Urinary bladder (tissue), 3 donors: ENCODE measurements at regions not wholly inside any gene's neighbourhood (a gene's known extent, or its start where the extent isn't known, plus 50 kb on each side); places are given as distances from the start of the nearest gene placed in this dataset.

Experiments
- DNase-seq: peaks from one replicate; pipeline ENCODE4 v3.0.0-alpha.2; 2015; ENCODE audit errors: extremely low spot score
- H3K27ac ChIP-seq: one replicate; pipeline ENCODE4 v1.5.1; 2013; ENCODE audit warnings: low read depth, mild to moderate bottlenecking, moderate library complexity
- H3K36me3 ChIP-seq: one replicate; pipeline ENCODE4 v1.6.1; 2013; ENCODE audit warnings: mild to moderate bottlenecking, moderate library complexity; ENCODE audit not compliant: insufficient read depth
- H3K4me1 ChIP-seq: one replicate; pipeline ENCODE4 v1.6.1; 2013; ENCODE audit warnings: mild to moderate bottlenecking, moderate library complexity; ENCODE audit not compliant: insufficient read depth
- H3K4me3 ChIP-seq: one replicate; pipeline ENCODE4 v1.5.1; 2013; ENCODE audit warnings: low read depth, low read length
- WGBS: extraction: QIAGEN DNeasy Blood & Tissue Kit; methylation state at CpG from one replicate; pipeline ENCODE4 v1.1.7; 2013; 5-methylcytosine and 5-hydroxymethylcytosine counted together
- donor health status: healthy with polysubstance abuse.
- donor health status: healthy.

DNA sequence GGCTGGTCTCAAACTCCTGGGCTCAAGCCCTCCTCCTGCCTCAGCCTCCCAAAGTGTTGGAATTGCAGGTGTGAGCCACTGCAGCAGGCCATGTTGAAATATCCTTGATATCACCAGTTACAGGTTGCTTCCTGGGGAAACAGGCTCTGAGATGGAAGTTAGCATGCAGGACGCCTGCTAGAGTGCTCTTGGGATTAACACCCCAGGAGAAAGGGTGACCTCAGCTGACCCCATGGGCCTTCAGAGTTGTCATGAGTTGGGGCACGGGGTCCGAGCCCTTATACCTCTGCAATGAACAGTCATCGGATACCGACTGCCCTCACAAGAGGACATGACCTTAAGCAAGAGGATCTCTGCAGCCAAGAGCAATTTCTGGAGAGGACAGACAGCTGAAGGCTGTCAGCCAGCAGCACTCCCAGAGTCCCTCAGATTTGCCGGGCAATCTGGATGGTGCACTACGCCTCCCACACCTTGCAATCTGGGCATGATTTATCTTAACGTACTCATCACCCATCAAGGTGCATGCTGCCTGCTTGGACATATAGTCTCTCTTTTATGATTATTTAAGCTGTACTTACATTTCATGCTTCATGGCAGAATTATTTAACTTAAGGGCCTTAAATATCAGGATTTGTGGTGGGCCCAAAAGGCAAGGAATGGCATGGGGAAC is 134.6 kb downstream of the ADSS2 start:
- H3K36me3 ChIP-seq, result no peaks in the 10 kb centered on the region
- H3K27ac ChIP-seq, result no peak overlapping the region
- DNase-seq, result no peak
- 62% methylated on average over 8 of the region's 8 CpGs for WGBS
- H3K4me1 ChIP-seq, result no peaks in the 10 kb centered on the region
- no peak overlapping the region for H3K4me3 ChIP-seq

DNA sequence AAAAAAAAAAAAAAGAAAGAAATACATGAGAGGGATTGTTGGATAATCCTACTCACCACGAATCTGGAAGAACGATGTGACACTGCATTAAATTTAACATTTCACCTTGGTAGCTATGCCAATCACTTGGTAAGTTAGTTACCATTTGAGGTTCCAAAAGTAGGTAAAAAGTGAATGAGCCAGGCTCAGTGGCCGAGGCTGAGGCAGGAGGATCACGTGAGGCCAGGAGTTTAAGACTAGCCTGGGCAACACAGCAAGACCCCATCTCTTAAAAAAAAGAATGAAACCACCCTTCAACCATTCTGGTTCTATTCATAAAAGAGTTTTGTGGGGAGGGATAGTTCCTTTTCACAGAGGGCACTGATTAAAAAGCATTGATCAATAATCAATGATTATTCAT is 133.6 kb downstream of the ADSS2 start:
- Histone ChIP-seq H3K36me3 (no peaks in the 10 kb centered on the region), H3K4me1 (no peaks in the 10 kb centered on the region), H3K27ac (no peak overlapping the region), H3K4me3 (no peak overlapping the region)
- 98% methylated on average over 4 of the region's 4 CpGs for WGBS
- no peak for DNase-seq

DNA sequence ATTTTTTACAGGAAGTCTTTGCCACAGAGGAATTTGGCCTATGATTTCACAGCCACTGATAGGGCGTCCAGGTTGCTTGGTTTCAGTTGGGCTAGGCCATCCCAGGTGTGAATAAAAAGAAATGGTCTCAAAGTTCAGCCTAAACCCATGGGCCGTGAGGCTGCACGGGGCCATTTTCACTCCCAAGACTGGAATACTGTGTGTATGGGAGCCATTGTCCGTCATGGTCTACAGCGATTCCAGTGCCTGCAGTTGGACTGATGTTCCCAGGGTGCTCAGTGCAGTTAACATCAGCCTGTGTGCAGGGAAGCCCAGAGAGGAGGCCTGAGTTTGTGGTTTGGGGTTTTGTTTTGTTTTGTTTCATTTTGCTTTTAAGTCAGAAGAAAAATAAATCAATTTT is 133.2 kb downstream of the ADSS2 start:
- Histone ChIP-seq H3K36me3 (no peaks in the 10 kb centered on the region), H3K4me3 (no peak overlapping the region)
- 85% methylated on average over 5 of the region's 5 CpGs for WGBS

DNA sequence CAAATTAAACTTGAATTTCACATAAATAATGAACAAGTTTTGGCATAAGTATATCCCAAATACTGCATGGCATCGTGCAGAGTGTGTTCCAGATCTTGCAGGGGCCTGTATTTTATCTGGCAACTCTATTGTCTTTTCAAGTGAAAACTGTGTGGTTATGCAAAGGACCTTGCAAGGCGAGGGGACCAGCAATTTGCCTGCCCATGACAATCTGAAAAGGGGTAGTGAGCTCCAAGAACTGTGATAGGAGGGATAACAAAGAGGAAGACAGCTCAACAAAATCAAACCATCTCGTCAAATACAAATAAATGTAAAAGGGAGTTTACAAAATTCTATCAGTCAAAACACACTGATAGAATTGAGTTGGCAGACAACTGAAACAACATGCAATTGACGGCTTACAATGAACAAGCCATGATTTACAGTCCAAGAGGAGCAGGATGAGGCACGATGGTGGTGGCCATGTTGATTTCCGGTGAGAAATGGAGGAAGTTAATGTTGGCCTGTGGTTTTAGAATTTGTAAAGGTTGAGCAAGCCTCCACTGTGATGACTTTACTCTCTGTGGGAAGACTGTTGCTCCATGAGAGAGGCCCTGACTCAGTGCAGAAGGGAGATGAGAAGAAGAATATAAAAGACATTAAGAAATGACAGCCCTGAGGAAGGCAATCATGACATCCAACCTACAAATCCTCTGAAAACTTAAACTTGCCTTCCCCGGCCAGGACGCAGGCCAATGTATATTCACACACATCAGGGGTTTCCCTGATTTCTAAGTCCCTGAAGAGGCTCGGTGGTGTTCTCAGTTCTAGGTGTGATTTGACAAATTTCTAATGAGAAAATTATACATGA is 132.2 kb downstream of the ADSS2 start:
- no peak overlapping the region for H3K4me3 ChIP-seq
- no peak for DNase-seq
- WGBS, result 77% methylated on average over 9 of the region's 9 CpGs
- H3K4me1 ChIP-seq, result no peaks in the 10 kb centered on the region
- H3K36me3 ChIP-seq, result no peaks in the 10 kb centered on the region
- H3K27ac ChIP-seq, result no peak overlapping the region

More for the DNA sequence above, 133.2 kb downstream of the ADSS2 start:
- no peak overlapping the region for H3K27ac ChIP-seq
- DNase-seq, result no peak
- no peaks in the 10 kb centered on the region for H3K4me1 ChIP-seq

GRCh38 chr1:244322181-244322580 is 129.5 kb downstream of the ADSS2 start:
- Histone ChIP-seq H3K4me3 (no peak overlapping the region), H3K4me1 (no peaks in the 10 kb centered on the region), H3K36me3 (no peaks in the 10 kb centered on the region), H3K27ac (peak overlapping the region; percentile 16)
- DNase-seq, result no peak
- 81% methylated on average over 1 of the region's 1 CpG for WGBS

- Histone ChIP-seq H3K36me3 (no peaks in the 10 kb centered on the region), H3K4me3 (no peak overlapping the region), H3K4me1 (no peaks in the 10 kb centered on the region), H3K27ac (peak overlapping the region; percentile 45)
- WGBS, result 34% methylated on average over 6 of the region's 6 CpGs
- DNase-seq, result peak; percentile 74
Observed at GRCh38 chr1:244322791-244323521, 128.8 kb downstream of the ADSS2 start.

DNA sequence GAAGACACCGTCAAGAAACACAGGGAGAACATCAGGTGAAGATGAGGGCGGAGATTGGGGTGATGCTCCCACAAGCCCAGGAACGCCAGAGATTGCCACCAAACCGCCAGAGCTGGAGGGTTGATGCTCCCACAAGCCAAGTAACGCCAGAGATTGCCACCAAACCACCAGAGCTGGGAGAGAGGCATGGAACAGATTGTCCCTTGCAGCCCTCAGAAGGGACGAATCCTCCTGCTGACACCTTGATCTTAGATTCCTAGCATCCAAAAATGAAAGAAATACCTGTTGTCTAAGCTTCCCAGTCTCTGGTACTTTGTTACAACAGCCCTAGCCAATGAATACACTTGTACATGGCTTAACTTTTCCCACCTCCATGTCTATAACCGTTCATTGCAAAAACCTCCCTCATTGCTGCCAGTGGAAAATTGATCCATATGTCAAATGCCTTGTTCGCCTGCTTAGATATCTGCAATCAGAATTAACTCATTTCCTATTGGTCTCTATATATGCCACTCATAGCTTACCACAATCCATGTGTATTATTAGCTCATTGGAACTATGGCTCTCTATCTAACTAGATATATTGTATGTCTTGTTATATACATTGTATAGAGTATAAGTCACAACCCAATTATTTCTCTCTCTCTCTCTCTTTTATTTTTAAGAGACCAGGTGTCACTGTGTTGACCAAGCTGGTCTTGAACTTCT is 127.4 kb downstream of the ADSS2 start:
- H3K27ac ChIP-seq, result no peak overlapping the region

DNA sequence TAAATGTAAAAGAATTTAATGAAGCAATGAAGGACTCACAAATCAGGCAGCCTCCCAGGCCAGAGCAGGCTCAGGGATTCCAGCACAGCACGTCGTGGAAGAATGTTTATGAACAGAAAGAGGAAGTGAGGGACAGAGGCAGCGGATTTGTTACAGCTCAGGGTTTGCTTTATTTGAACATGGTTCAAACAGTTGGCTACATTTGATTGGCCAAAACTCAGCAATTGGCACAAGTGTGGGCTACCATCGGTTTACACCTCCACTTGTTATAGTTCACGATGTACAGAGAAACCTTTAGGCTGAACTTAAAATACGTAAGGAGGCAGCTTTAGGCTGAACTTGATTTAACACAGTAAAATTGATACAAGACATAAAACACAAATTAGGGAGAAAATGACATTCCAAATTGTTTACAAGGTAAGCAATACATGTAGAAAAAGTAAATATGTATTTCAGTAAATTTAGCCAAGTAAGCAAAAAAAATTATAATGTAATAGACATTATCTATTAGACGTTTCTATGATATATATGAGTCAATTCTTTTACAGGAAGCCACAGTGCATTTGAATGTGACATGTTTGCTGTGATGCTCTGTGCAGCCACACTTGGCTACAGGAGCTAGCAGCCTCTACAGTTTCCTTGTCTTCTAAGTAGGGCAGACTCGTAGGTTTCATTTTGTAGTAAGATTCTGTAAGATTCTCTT is 126.5 kb downstream of the ADSS2 start:
- H3K36me3 ChIP-seq, result no peaks in the 10 kb centered on the region
- H3K4me3 ChIP-seq, result no peak overlapping the region
- no peaks in the 10 kb centered on the region for H3K4me1 ChIP-seq
- WGBS, result 55% methylated on average over 8 of the region's 8 CpGs
- H3K27ac ChIP-seq, result no peak overlapping the region
- no peak for DNase-seq

More for the DNA sequence above, 127.4 kb downstream of the ADSS2 start:
- Histone ChIP-seq H3K4me1 (no peaks in the 10 kb centered on the region), H3K36me3 (no peaks in the 10 kb centered on the region), H3K4me3 (no peak overlapping the region)
- no peak for DNase-seq
- WGBS, result 96% methylated on average over 8 of the region's 8 CpGs

DNA sequence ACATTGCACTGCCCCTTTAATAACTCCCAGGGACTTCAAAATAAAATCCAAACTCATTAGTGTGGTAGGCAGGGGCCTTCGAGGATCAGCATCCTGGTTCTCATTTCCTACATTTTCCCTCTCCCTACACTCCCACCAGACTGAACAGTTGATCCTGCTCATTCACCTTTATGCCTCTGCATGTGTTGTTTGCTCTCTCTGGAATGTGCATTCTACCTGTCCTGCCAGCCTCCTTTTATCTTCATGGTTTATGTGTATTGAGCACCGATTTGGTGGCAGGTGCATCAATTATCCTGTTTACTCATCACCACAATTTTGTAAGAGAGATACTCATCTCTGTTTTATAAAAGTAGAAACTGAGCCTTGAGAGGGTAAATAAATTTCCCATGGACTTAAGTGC is 125.0 kb downstream of the ADSS2 start:
- H3K27ac ChIP-seq, result no peak overlapping the region
- H3K36me3 ChIP-seq, result no peaks in the 10 kb centered on the region
- H3K4me3 ChIP-seq, result no peak overlapping the region
- 67% methylated on average over 2 of the region's 2 CpGs for WGBS
- no peaks in the 10 kb centered on the region for H3K4me1 ChIP-seq
- no peak for DNase-seq

GRCh38 chr1:244327533-244327932 is 124.2 kb downstream of the ADSS2 start:
- Histone ChIP-seq H3K4me1 (no peaks in the 10 kb centered on the region), H3K36me3 (no peaks in the 10 kb centered on the region), H3K27ac (no peak overlapping the region), H3K4me3 (no peak overlapping the region)
- DNase-seq, result no peak

DNA sequence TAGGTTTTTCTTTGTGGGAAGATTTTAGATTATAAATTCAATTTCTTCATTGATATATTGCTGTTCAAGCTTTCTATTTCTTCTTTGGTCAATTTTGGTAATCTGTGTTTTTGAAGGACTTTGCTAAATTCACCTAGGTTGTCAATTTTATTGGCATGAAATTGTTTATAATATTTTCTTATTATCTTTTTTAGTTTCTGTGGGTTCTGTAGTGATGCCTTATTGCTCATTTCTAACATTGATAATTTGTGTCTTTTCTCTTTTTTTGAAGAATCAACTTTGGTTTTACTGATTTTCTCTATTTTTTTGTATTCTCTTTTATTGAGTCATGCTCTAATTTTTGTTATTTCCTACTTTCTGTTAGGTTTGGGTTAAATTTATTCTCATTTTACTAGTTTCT is 123.2 kb downstream of the ADSS2 start:
- no peak overlapping the region for H3K27ac ChIP-seq
- no peak for DNase-seq
- no peak overlapping the region for H3K4me3 ChIP-seq
- H3K36me3 ChIP-seq, result no peaks in the 10 kb centered on the region
- no peaks in the 10 kb centered on the region for H3K4me1 ChIP-seq

- H3K4me1 ChIP-seq, result no peaks in the 10 kb centered on the region
- H3K4me3 ChIP-seq, result no peak overlapping the region
- no peak for DNase-seq
- no peaks in the 10 kb centered on the region for H3K36me3 ChIP-seq
- no peak overlapping the region for H3K27ac ChIP-seq
Observed at GRCh38 chr1:244329591-244330317, 122.0 kb downstream of the ADSS2 start.

GRCh38 chr1:244330318-244330625 is 121.4 kb downstream of the ADSS2 start:
- 88% methylated on average over 2 of the region's 2 CpGs for WGBS
- DNase-seq, result no peak
- no peaks in the 10 kb centered on the region for H3K36me3 ChIP-seq
- H3K27ac ChIP-seq, result no peak overlapping the region
- H3K4me3 ChIP-seq, result no peak overlapping the region
- H3K4me1 ChIP-seq, result no peaks in the 10 kb centered on the region
